HCT116 (cell line): ENCODE measurements at regions not wholly inside any gene's neighbourhood (a gene's known extent, or its start where the extent isn't known, plus 50 kb on each side); places are given as distances from the start of the nearest gene placed in this dataset.

Source experiments
- ATAC-seq: fragments of 200-7000 bp; cut with Tn5 transposase; 2 replicates; pipeline ENCODE4 v1.9.1; 2020; ENCODE audit warnings: mild to moderate bottlenecking, moderate library complexity
- BruUV-seq: library from RNA; stranded (reverse); fragments of 400-500 nt; replicated peaks from 2 replicates; lab custom pipeline; 2021; lab: Mats Ljungman, UMichigan
- CTCF ChIA-PET: fragments of 300-600 bp; sonication (Branson Sonifier 250); formaldehyde crosslinking; loops from one replicate; lab custom pipeline; 2021; ENCODE audit warnings: antibody characterized with exemption; lab: Charles Lee
- POLR2A ChIA-PET: fragments of 300-600, 350-600 bp; sonication (Branson Sonifier 250); formaldehyde crosslinking; loops from one replicate; lab custom pipeline; 2021; ENCODE audit warnings: antibody characterized with exemption; lab: Charles Lee
- RAD21 ChIA-PET, 2 experiments: fragments of 300-600 bp; sonication (Branson Sonifier 250); formaldehyde crosslinking; loops; one replicate each; lab custom pipeline; 2023; ENCODE audit warnings: low total read pairs in 2 of 2; ENCODE audit not compliant: uncharacterized antibody in 2 of 2, unreplicated experiment in 2 of 2, low non-redundant PET in 1 of 2; lab: Charles Lee
- DNase-seq: peaks from one replicate; pipeline ENCODE4 v3.0.0-alpha.2; 2010; ENCODE audit warnings: low read depth, low spot score
- H2AFZ ChIP-seq: fragments of 200-600 bp; shearing (Covaris generic), sonication (generic); 2 replicates; pipeline ENCODE4 v1.6.1; 2017; ENCODE audit warnings: low read depth, mixed run types, mixed read lengths, antibody characterized with exemption, low read length; ENCODE audit not compliant: poor library complexity, severe bottlenecking
- H3K27ac ChIP-seq: 2 replicates; pipeline ENCODE4 v1.5.1; 2012; ENCODE audit warnings: low read depth, low read length
- H3K27me3 ChIP-seq: fragments of 200-600 bp; sonication (generic); 2 replicates; pipeline ENCODE4 v1.6.1; 2016; ENCODE audit warnings: mixed run types, low read length, mixed read lengths; ENCODE audit not compliant: insufficient read depth
- H3K36me3 ChIP-seq, 2 experiments: fragments of 200-500 bp in 1 of 2; fragments of 200-600 bp in 1 of 2; sonication (Bioruptor generic) in 1 of 2; sonication (generic) in 1 of 2; 2 replicates each; pipeline versions ENCODE4 v1.5.1 to v1.6.1; 2014 to 2016; ENCODE audit warnings: low read length in 2 of 2, inconsistent platforms in 1 of 2, mixed read lengths in 1 of 2, mixed run types in 1 of 2; ENCODE audit not compliant: insufficient read depth in 2 of 2, control insufficient read depth in 1 of 2
- H3K4me1 ChIP-seq, 2 experiments: fragments of 200-600 bp in 1 of 2; sonication (generic) in 1 of 2; 2 replicates each; pipeline versions ENCODE4 v1.5.1 to v1.6.1; 2012 to 2017; ENCODE audit warnings: low read length in 2 of 2, inconsistent platforms in 1 of 2, mild to moderate bottlenecking in 1 of 2, mixed read lengths in 1 of 2, mixed run types in 1 of 2, moderate library complexity in 1 of 2; ENCODE audit not compliant: insufficient read depth in 2 of 2, control insufficient read depth in 1 of 2
- H3K4me2 ChIP-seq: fragments of 200-600 bp; sonication (generic); 2 replicates; pipeline ENCODE4 v1.6.1; 2017; ENCODE audit warnings: mixed run types, low read length, mixed read lengths
- H3K4me3 ChIP-seq, 2 experiments: fragments of 200-600 bp in 1 of 2; sonication (generic) in 1 of 2; replicated peaks in 1 of 2; 2 replicates each; pipeline ENCODE4 v1.5.1; 2011 to 2016; ENCODE audit warnings: low read length in 2 of 2, control low read depth in 1 of 2, low read depth in 1 of 2, mild to moderate bottlenecking in 1 of 2, mixed read lengths in 1 of 2, mixed run types in 1 of 2
- H3K79me2 ChIP-seq: fragments of 200-600 bp; sonication (generic); 2 replicates; pipeline ENCODE4 v1.6.1; 2017; ENCODE audit warnings: mild to moderate bottlenecking, mixed run types, low read length, moderate library complexity, mixed read lengths; ENCODE audit not compliant: insufficient read depth
- H3K9ac ChIP-seq: fragments of 200-600 bp; sonication (generic); 2 replicates; pipeline ENCODE4 v1.6.1; 2016; ENCODE audit warnings: low read length, mixed read lengths
- H3K9me2 ChIP-seq: fragments of 200-600 bp; sonication (generic), shearing (Covaris generic); 2 replicates; pipeline ENCODE4 v1.6.1; 2017; ENCODE audit warnings: mixed run types, mild to moderate bottlenecking, moderate library complexity; ENCODE audit not compliant: insufficient read depth
- H3K9me3 ChIP-seq, 2 experiments: fragments of 200-500 bp in 1 of 2; fragments of 200-600 bp in 1 of 2; sonication (Bioruptor generic) in 1 of 2; sonication (generic) in 1 of 2; 2 replicates each; pipeline ENCODE4 v1.6.1; 2014 to 2017; ENCODE audit warnings: low read length in 2 of 2, mixed read lengths in 2 of 2, inconsistent platforms in 1 of 2, low read depth in 1 of 2, mild to moderate bottlenecking in 1 of 2, mixed run types in 1 of 2, moderate library complexity in 1 of 2; ENCODE audit not compliant: control insufficient read depth in 1 of 2, insufficient read depth in 1 of 2
- H4K20me1 ChIP-seq: fragments of 200-600 bp; sonication (generic), shearing (Covaris generic); 2 replicates; pipeline ENCODE4 v1.6.1; 2017; ENCODE audit warnings: mixed run types, mild to moderate bottlenecking, moderate library complexity; ENCODE audit not compliant: insufficient read depth
- EGR1 ChIP-seq: IDR thresholded peaks from 2 replicates; pipeline ENCODE4 v1.6.1; 2012; ENCODE audit warnings: low read depth
- EZH2 ChIP-seq: fragments of 200-600 bp; sonication (generic); IDR thresholded peaks from 2 replicates; pipeline ENCODE4 v1.6.1; 2017; ENCODE audit warnings: antibody characterized with exemption, mixed run types
- EZH2phosphoT487 ChIP-seq: fragments of 200-600 bp; IDR thresholded peaks from 2 replicates; pipeline ENCODE4 v1.6.1; 2018; ENCODE audit warnings: antibody characterized with exemption, borderline replicate concordance
- JUND ChIP-seq: IDR thresholded peaks from 2 replicates; pipeline ENCODE4 v1.6.1; 2012
- MAX ChIP-seq: IDR thresholded peaks from 2 replicates; pipeline ENCODE4 v1.6.1; 2012
- POLR2A ChIP-seq: IDR thresholded peaks from 2 replicates; pipeline ENCODE4 v1.7.0; 2011; ENCODE audit warnings: borderline replicate concordance; ENCODE audit not compliant: insufficient read depth, insufficient read length; ENCODE audit errors: extremely low read depth
- POLR2AphosphoS5 ChIP-seq: IDR thresholded peaks from 2 replicates; pipeline ENCODE4 v1.6.1; 2011; ENCODE audit warnings: mild to moderate bottlenecking, low read depth, low read length, moderate library complexity
- RAD21 ChIP-seq: IDR thresholded peaks from 2 replicates; pipeline ENCODE4 v1.6.1; 2012; ENCODE audit warnings: low read depth, mild to moderate bottlenecking
- SP1 ChIP-seq: IDR thresholded peaks from 2 replicates; pipeline ENCODE4 v1.6.1; 2012; ENCODE audit warnings: low read depth
- SRF ChIP-seq: IDR thresholded peaks from 2 replicates; pipeline ENCODE4 v1.6.1; 2012; ENCODE audit warnings: low read depth
- TCF7L2 ChIP-seq: IDR thresholded peaks from 2 replicates; pipeline ENCODE4 v1.7.0; 2011; ENCODE audit warnings: borderline replicate concordance, inconsistent platforms; ENCODE audit not compliant: insufficient read depth, insufficient read length; ENCODE audit errors: extremely low read depth
- YY1 ChIP-seq: IDR thresholded peaks from 2 replicates; pipeline ENCODE4 v1.6.1; 2011; ENCODE audit warnings: low read length, low read depth, moderate library complexity, mild to moderate bottlenecking; ENCODE audit not compliant: insufficient replicate concordance; ENCODE audit errors: extremely low read depth
- ZFX ChIP-seq: fragments of 450-650 bp; IDR thresholded peaks from 2 replicates; pipeline ENCODE4 v1.6.1; 2017
- intact Hi-C: fragments of 100-400 bp; cut with micrococcal nuclease; formaldehyde crosslinking; loops from 2 replicates; pipeline ENCODE4 v1.10.0; 2022
- TF ChIP-seq, protein P1 (sequence below): IDR thresholded peaks from 2 replicates; pipeline ENCODE4 v1.6.1; 2012
- TF ChIP-seq, protein P2 (sequence below): IDR thresholded peaks from 2 replicates; pipeline ENCODE4 v1.6.1; 2012; ENCODE audit warnings: low read depth

DNA sequence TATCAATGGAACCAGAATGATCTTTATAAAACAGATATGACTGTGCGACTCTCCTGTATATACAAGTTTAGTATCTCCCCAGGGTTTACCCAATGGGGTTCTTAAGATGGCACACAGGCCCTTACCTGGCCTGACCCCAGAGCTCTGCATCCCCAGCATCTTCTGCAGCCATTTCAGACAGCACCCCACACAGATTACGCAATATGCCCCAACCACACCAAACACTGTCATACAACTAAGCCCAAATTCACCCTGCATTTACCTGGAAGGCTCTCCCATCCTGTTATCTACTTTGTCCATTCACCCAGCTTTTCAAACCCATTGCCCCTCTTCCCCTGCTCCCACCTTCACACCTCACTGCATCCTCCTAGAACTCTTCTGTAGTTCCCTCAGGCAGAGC, 182.5 kb upstream of the API5 start:
- H3K9ac ChIP-seq, result no peak overlapping the region
- DNase-seq, result no peak
- no peak overlapping the region for H3K4me2 ChIP-seq
- H2AFZ ChIP-seq, result no peak overlapping the region
- BruUV-seq, result no TSS peak
- H3K9me3 ChIP-seq, result no peaks in the 10 kb centered on the region
- no peaks in the 10 kb centered on the region for H3K36me3 ChIP-seq
- no peaks in the 10 kb centered on the region for H3K27me3 ChIP-seq
- no peaks in the 10 kb centered on the region for H3K9me2 ChIP-seq
- ChIA-PET RAD21 (no interaction called here), POLR2A (no interaction called here), CTCF (no interaction called here)
- ATAC-seq, result no peak
- no peaks in the 10 kb centered on the region for H3K4me1 ChIP-seq
- intact Hi-C loops, result no loop called here
- TF ChIP-seq SP1 (no peak), SRF (no peak), RAD21 (no peak), TCF7L2 (no peak), EZH2phosphoT487 (no peak), EGR1 (no peak), POLR2A (no peak), MAX (no peak), ZFX (no peak), EZH2 (no peak), YY1 (no peak), JUND (no peak), POLR2AphosphoS5 (no peak)
- TF ChIP-seq, protein P1, sequence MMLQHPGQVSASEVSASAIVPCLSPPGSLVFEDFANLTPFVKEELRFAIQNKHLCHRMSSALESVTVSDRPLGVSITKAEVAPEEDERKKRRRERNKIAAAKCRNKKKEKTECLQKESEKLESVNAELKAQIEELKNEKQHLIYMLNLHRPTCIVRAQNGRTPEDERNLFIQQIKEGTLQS, result no peak
- TF ChIP-seq, protein P2, sequence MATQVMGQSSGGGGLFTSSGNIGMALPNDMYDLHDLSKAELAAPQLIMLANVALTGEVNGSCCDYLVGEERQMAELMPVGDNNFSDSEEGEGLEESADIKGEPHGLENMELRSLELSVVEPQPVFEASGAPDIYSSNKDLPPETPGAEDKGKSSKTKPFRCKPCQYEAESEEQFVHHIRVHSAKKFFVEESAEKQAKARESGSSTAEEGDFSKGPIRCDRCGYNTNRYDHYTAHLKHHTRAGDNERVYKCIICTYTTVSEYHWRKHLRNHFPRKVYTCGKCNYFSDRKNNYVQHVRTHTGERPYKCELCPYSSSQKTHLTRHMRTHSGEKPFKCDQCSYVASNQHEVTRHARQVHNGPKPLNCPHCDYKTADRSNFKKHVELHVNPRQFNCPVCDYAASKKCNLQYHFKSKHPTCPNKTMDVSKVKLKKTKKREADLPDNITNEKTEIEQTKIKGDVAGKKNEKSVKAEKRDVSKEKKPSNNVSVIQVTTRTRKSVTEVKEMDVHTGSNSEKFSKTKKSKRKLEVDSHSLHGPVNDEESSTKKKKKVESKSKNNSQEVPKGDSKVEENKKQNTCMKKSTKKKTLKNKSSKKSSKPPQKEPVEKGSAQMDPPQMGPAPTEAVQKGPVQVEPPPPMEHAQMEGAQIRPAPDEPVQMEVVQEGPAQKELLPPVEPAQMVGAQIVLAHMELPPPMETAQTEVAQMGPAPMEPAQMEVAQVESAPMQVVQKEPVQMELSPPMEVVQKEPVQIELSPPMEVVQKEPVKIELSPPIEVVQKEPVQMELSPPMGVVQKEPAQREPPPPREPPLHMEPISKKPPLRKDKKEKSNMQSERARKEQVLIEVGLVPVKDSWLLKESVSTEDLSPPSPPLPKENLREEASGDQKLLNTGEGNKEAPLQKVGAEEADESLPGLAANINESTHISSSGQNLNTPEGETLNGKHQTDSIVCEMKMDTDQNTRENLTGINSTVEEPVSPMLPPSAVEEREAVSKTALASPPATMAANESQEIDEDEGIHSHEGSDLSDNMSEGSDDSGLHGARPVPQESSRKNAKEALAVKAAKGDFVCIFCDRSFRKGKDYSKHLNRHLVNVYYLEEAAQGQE, result no peak
- H3K27ac ChIP-seq, result no peak overlapping the region
- H3K79me2 ChIP-seq, result no peaks in the 10 kb centered on the region
- no peak overlapping the region for H3K4me3 ChIP-seq
- H4K20me1 ChIP-seq, result no peaks in the 10 kb centered on the region
